Activated CD4-positive, CD25-positive, alpha-beta regulatory T cell treated with anti-CD3 and anti-CD28 coated beads, Interleukin-2, amount 50 U/mL, for 72 hours (primary cell): ENCODE measurements at regions not wholly inside any gene's neighbourhood (a gene's known extent, or its start where the extent isn't known, plus 50 kb on each side); places are given as distances from the start of the nearest gene placed in this dataset.
"Not testable (repeated sequence)": the region's sequence is repeated elsewhere in the genome, so short reads cannot be mapped to it uniquely, and the experiment has no call there.

ENCODE experiments used
- DNase-seq: peaks from one replicate; pipeline ENCODE4 v3.0.0; 2021

- DNase-seq = no peak
These were observed 200.9 kb downstream of the FOXD2 start for GRCh38 chr1:47638713-47639112.

- no peak for DNase-seq
These were observed 205.7 kb downstream of the FOXD2 start for GRCh38 chr1:47643306-47644211.

GRCh38 chr1:47644212-47644573 lies 206.3 kb downstream of the FOXD2 start:
- DNase-seq = no peak

GRCh38 chr1:47645151-47645550 lies 207.3 kb downstream of the FOXD2 start:
- no peak for DNase-seq

- DNase-seq = no peak
These were observed 208.8 kb downstream of the FOXD2 start for GRCh38 chr1:47646676-47647075.

GRCh38 chr1:47647327-47647845 lies 209.5 kb downstream of the FOXD2 start:
- no peak for DNase-seq

- DNase-seq = no peak
These were observed 212.4 kb downstream of the FOXD2 start for GRCh38 chr1:47650205-47650604.

GRCh38 chr1:47650611-47651010 lies 212.8 kb downstream of the FOXD2 start:
- no peak for DNase-seq

- DNase-seq = no peak
These were observed 213.7 kb downstream of the FOXD2 start for GRCh38 chr1:47651311-47652089.

GRCh38 chr1:47655521-47656300 lies 217.9 kb downstream of the FOXD2 start:
- DNase-seq = no peak

- DNase-seq = no peak
These were observed 219.2 kb downstream of the FOXD2 start for GRCh38 chr1:47656719-47657685.

GRCh38 chr1:47658161-47658920 lies 220.5 kb downstream of the FOXD2 start:
- DNase-seq = no peak

- no peak for DNase-seq
These were observed 221.3 kb downstream of the FOXD2 start for GRCh38 chr1:47659146-47659545.

GRCh38 chr1:47660622-47661021 lies 222.8 kb downstream of the FOXD2 start:
- DNase-seq = no peak

- no peak for DNase-seq
These were observed 223.2 kb downstream of the FOXD2 start for GRCh38 chr1:47661040-47661439.

- no peak for DNase-seq
These were observed 224.2 kb downstream of the FOXD2 start for GRCh38 chr1:47662068-47662467.

GRCh38 chr1:47663286-47663685 lies 225.4 kb downstream of the FOXD2 start:
- DNase-seq = no peak

GRCh38 chr1:47664356-47664755 lies 226.5 kb downstream of the FOXD2 start:
- no peak for DNase-seq

- DNase-seq = not testable (repeated sequence)
These were observed 227.1 kb downstream of the FOXD2 start for GRCh38 chr1:47664896-47665295.

GRCh38 chr1:47669081-47669585 lies 231.3 kb downstream of the FOXD2 start:
- no peak for DNase-seq

GRCh38 chr1:47672622-47673021 lies 234.8 kb downstream of the FOXD2 start:
- DNase-seq = no peak
